Breast epithelium (tissue), 3 donors: ENCODE measurements at regions not wholly inside any gene's neighbourhood (a gene's known extent, or its start where the extent isn't known, plus 50 kb on each side); places are given as distances from the start of the nearest gene placed in this dataset.

Experiments
- CTCF ChIP-seq, 3 donors: fragments of 450-650 bp; IDR thresholded peaks; one replicate each; pipeline ENCODE4 v1.5.1; 2016 to 2017; ENCODE audit warnings: antibody characterized with exemption in 3 of 3, mild to moderate bottlenecking in 3 of 3, moderate library complexity in 3 of 3
- POLR2A ChIP-seq: fragments of 450-650 bp; IDR thresholded peaks from one replicate; pipeline ENCODE4 v1.6.1; 2016; ENCODE audit warnings: antibody characterized with exemption, mild to moderate bottlenecking, moderate library complexity

- TF ChIP-seq CTCF (IDR thresholded peaks at IDR 0.05), result no peak
- no peak for TF ChIP-seq POLR2A
These were observed 1359.8 kb downstream of the ZPLD1 start for GRCh38 chr3:103794656-103795055.
